ENCODE measurements at regions not wholly inside any gene's neighbourhood (a gene's known extent, or its start where the extent isn't known, plus 50 kb on each side); places are given as distances from the start of the nearest gene placed in this dataset.
"Not testable (repeated sequence)": the region's sequence is repeated elsewhere in the genome, so short reads cannot be mapped to it uniquely, and the experiment has no call there.

DNA sequence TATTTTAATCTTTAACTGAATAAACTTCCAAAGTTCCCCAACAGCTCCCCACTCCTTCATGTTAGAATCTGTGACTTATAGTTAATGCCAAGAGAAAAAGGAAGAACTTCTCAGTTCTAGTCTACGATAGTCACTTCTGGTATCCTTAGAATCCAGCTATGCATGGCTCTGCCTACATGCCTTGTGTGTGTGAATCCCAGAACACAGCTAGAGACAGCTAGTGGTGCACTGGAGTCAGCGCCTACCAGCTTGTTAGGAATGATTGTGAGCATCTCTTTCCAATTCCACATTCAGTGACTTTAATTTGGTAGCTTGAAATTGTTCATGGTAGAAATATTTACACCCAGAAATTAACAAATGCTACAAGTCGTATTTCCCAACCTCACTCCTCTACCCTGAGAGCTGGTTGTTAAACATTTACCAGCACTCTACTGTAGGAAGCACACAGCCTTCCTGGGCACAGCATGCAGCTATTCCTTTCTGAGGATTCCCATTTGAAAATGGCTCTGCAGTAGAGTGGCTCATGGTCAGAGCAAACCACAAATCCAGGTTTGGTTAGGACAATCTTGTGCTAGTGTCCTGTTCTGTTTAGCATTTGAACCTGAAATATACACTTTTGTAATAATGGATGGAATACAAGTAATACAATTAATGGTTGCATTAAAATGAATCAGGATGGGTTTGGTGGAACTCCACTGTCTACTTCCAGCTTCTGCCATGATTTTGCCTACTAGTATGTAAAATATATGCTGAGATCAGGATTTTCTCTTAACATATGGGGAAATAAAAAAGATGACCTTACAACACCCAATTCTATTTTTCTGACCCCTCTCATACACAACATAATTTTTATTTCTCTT is 371.0 kb upstream of the GBE1 start:
- Mint-ChIP-seq H3K27me3 (ENCODE audit: low read depth) (peaks cover 11% of the 10 kb centered on the region), H3K27ac (no peak overlapping the region), H3K4me1 (ENCODE audit: low read depth) (no peaks in the 10 kb centered on the region), H3K36me3 (ENCODE audit: low read depth) (no peaks in the 10 kb centered on the region), H3K4me3 (no peak overlapping the region), H3K9me3 (no peaks in the 10 kb centered on the region)
- CTCF ChIA-PET = interaction anchor here (0.5 to 1.2 kb wide), 6 partner anchors 19 to 713 kb away, joined by 3 to 4 read pairs (median 3); no protein-coding TSS in a partner anchor
- DNase-seq = no peak
- intact Hi-C loops (cut with micrococcal nuclease) = loop anchor here (1.0 to 5.0 kb wide), 6 partner anchors 371 to 830 kb away; partner anchors contain the start of gene GBE1

DNA sequence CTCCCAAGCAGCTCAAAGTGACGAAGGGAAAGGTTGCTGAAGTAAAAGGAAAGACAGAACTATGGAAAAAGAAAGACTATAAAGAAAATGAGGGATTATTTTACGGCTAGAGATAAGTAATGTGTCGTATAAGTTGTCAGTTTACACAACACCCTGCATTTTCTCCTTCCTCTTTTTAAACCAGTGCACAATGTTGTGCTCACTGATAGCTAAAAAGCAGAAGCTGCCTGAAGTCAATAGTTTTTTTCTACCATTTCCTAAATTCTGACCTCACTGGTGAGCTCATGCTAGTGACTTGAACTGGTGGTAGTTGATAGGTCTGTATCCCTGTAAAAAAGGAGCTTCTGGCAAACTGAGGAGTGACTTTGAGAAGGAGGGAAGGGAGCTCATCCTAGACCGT is 368.6 kb upstream of the GBE1 start:
- H3K4me1 Mint-ChIP-seq (ENCODE audit: low read depth) = no peaks in the 10 kb centered on the region
- no peak for DNase-seq
- H3K27me3 Mint-ChIP-seq (ENCODE audit: low read depth) = peaks cover 14% of the 10 kb centered on the region
- CTCF ChIA-PET = no interaction called here
- no peak overlapping the region for H3K4me3 Mint-ChIP-seq
- H3K9me3 Mint-ChIP-seq = no peaks in the 10 kb centered on the region
- H3K27ac Mint-ChIP-seq = no peak overlapping the region
- no peaks in the 10 kb centered on the region for H3K36me3 Mint-ChIP-seq (ENCODE audit: low read depth)
- intact Hi-C loops (cut with micrococcal nuclease) = loop anchor here (5.0 kb wide), 1 partner anchor 828 kb away; no protein-coding TSS in a partner anchor

GRCh38 chr3:82129221-82129801 is 367.9 kb upstream of the GBE1 start:
- intact Hi-C loops (cut with micrococcal nuclease) = no loop called here
- H3K4me1 Mint-ChIP-seq (ENCODE audit: low read depth) = no peaks in the 10 kb centered on the region
- no peaks in the 10 kb centered on the region for H3K36me3 Mint-ChIP-seq (ENCODE audit: low read depth)
- no peak for DNase-seq
- H3K9me3 Mint-ChIP-seq = no peaks in the 10 kb centered on the region
- no peak overlapping the region for H3K27ac Mint-ChIP-seq
- peaks cover 14% of the 10 kb centered on the region for H3K27me3 Mint-ChIP-seq (ENCODE audit: low read depth)
- H3K4me3 Mint-ChIP-seq = no peak overlapping the region
- CTCF ChIA-PET = no interaction called here

GRCh38 chr3:82128271-82128670 is 366.8 kb upstream of the GBE1 start:
- no peaks in the 10 kb centered on the region for H3K36me3 Mint-ChIP-seq (ENCODE audit: low read depth)
- CTCF ChIA-PET = interaction anchor here (0.6 to 0.7 kb wide), 2 partner anchors 12 to 902 kb away, joined by 3 to 5 read pairs; no protein-coding TSS in a partner anchor

DNA sequence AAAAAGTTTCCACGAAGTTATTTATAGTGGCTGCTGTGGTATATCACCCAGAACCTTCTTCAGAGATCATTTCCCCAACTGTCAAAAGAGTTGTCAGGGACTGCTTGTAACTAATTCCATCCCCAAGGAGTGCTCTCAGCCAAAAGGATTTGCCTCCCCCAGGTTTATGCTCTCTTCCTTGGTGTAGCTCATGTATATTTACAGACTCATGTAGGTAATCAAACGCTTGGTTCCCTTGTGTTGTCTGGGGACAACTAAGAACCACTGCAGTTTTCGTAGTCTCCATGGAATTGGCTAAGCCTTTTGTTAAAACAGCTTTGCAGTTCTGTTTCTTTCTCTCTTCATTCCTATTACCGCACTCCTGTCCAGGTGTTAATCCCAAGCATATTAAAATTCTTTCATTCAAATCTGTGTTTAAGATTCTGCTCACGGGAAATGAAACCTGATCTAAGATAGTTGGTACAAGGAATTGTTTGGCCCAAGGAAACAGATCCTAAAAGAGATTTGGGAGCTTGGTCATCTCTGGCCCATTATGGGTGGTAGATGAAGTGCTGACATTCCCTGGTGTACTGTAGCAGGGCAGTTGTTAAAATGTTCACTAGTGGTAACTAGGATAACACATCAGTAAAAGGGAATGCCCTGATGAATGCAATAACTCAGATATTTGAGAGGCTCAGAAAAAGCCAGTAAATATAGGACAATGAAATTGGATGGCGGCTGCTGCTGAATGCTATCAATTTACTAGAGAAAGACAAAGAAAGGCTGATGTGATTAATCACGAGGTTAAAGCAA is 361.3 kb upstream of the GBE1 start:
- CTCF ChIA-PET = no interaction called here
- Mint-ChIP-seq H3K27me3 (ENCODE audit: low read depth) (peaks cover 3% of the 10 kb centered on the region), H3K4me3 (no peak overlapping the region), H3K4me1 (ENCODE audit: low read depth) (no peaks in the 10 kb centered on the region), H3K27ac (no peak overlapping the region), H3K9me3 (peaks cover 1% of the 10 kb centered on the region), H3K36me3 (ENCODE audit: low read depth) (no peaks in the 10 kb centered on the region)
- intact Hi-C loops (cut with micrococcal nuclease) = no loop called here
- DNase-seq = no peak

More at GRCh38 chr3:82128271-82128670, 366.8 kb upstream of the GBE1 start:
- no peaks in the 10 kb centered on the region for H3K4me1 Mint-ChIP-seq (ENCODE audit: low read depth)
- H3K4me3 Mint-ChIP-seq = no peak overlapping the region
- no peak overlapping the region for H3K27ac Mint-ChIP-seq
- DNase-seq = no peak
- H3K9me3 Mint-ChIP-seq = no peaks in the 10 kb centered on the region
- intact Hi-C loops (cut with micrococcal nuclease) = no loop called here
- H3K27me3 Mint-ChIP-seq (ENCODE audit: low read depth) = peaks cover 12% of the 10 kb centered on the region

DNA sequence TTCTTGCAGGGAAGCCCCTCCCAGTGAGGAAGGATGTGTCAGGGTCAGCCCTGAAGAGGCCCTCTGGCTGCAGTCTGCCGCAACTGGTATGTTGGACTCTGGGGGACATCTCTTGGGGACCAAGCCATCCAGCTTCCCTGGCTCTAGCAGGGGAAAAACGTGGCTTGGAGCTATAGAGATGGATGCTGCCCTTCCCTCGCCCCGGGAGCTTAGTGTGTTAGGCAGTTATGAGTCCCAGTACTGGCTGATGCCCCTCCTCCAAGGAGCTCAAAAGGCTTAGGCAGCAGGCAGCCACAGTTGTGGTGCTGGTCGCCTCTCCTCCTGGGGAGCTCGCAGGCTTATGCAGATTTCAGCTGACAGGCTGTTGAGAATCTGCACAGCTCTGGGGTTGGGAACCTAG is 353.1 kb upstream of the GBE1 start:
- Mint-ChIP-seq H3K36me3 (ENCODE audit: low read depth) (no peaks in the 10 kb centered on the region), H3K4me3 (no peak overlapping the region), H3K27ac (no peak overlapping the region), H3K9me3 (peaks cover 9% of the 10 kb centered on the region), H3K4me1 (ENCODE audit: low read depth) (no peaks in the 10 kb centered on the region), H3K27me3 (ENCODE audit: low read depth) (peaks cover 4% of the 10 kb centered on the region)
- no peak for DNase-seq
- CTCF ChIA-PET = no interaction called here
- intact Hi-C loops (cut with micrococcal nuclease) = no loop called here

DNA sequence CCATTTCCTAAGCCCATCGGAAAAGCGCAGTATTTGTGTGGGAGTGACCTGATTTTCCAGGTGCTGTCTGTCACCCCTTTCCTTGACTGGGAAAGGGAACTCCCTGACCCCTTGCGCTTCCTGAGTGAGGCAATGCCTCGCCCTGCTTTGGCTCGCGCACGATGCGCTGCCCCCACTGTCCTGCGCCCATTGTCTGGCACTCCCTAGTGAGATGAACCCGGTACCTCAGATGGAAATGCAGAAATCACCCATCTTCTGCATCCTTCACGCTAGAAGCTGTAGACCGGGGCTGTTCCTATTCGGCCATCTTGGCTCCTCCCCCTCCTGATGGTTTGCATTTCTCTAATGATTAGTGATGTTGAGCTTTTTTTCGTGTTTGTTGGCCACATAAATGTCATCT is 349.3 kb upstream of the GBE1 start:
- CTCF ChIA-PET; H3K27ac Mint-ChIP-seq; H3K27me3 Mint-ChIP-seq (ENCODE audit: low read depth): not testable (repeated sequence)

GRCh38 chr3:82103241-82103640 is 341.8 kb upstream of the GBE1 start:
- Mint-ChIP-seq H3K4me1 (ENCODE audit: low read depth) (no peaks in the 10 kb centered on the region), H3K36me3 (ENCODE audit: low read depth) (no peaks in the 10 kb centered on the region), H3K27me3 (ENCODE audit: low read depth) (no peaks in the 10 kb centered on the region), H3K4me3 (no peak overlapping the region), H3K27ac (no peak overlapping the region), H3K9me3 (peaks cover 2% of the 10 kb centered on the region)
- no peak for DNase-seq
- intact Hi-C loops (cut with micrococcal nuclease) = no loop called here
- CTCF ChIA-PET = no interaction called here

More for the DNA sequence above, 349.3 kb upstream of the GBE1 start:
- H3K4me1 Mint-ChIP-seq (ENCODE audit: low read depth); H3K4me3 Mint-ChIP-seq; DNase-seq; intact Hi-C loops (cut with micrococcal nuclease); H3K36me3 Mint-ChIP-seq (ENCODE audit: low read depth); H3K9me3 Mint-ChIP-seq: not testable (repeated sequence)

GRCh38 chr3:82100378-82100777 is 338.9 kb upstream of the GBE1 start:
- Mint-ChIP-seq H3K27ac (no peak overlapping the region), H3K27me3 (ENCODE audit: low read depth) (no peaks in the 10 kb centered on the region), H3K4me1 (ENCODE audit: low read depth) (no peaks in the 10 kb centered on the region), H3K36me3 (ENCODE audit: low read depth) (no peaks in the 10 kb centered on the region), H3K9me3 (peaks cover 2% of the 10 kb centered on the region), H3K4me3 (no peak overlapping the region)
- CTCF ChIA-PET = interaction anchor here (0.7 kb wide), 1 partner anchor 98 kb away, joined by 3 read pairs; no protein-coding TSS in a partner anchor
- DNase-seq = no peak
- intact Hi-C loops (cut with micrococcal nuclease) = no loop called here

GRCh38 chr3:82093641-82094040 is 332.2 kb upstream of the GBE1 start:
- Mint-ChIP-seq H3K9me3 (peaks cover 2% of the 10 kb centered on the region), H3K4me1 (ENCODE audit: low read depth) (no peaks in the 10 kb centered on the region), H3K27me3 (ENCODE audit: low read depth) (no peaks in the 10 kb centered on the region), H3K36me3 (ENCODE audit: low read depth) (no peaks in the 10 kb centered on the region), H3K27ac (no peak overlapping the region), H3K4me3 (no peak overlapping the region)
- no peak for DNase-seq
- CTCF ChIA-PET = no interaction called here
- intact Hi-C loops (cut with micrococcal nuclease) = no loop called here

- H3K9me3 Mint-ChIP-seq = peaks cover 2% of the 10 kb centered on the region
- no peaks in the 10 kb centered on the region for H3K36me3 Mint-ChIP-seq (ENCODE audit: low read depth)
- DNase-seq = no peak
- H3K4me3 Mint-ChIP-seq = no peak overlapping the region
- intact Hi-C loops (cut with micrococcal nuclease) = no loop called here
- no peak overlapping the region for H3K27ac Mint-ChIP-seq
- no peaks in the 10 kb centered on the region for H3K27me3 Mint-ChIP-seq (ENCODE audit: low read depth)
- H3K4me1 Mint-ChIP-seq (ENCODE audit: low read depth) = no peaks in the 10 kb centered on the region
- CTCF ChIA-PET = no interaction called here
Observed at GRCh38 chr3:82088749-82089148, 327.3 kb upstream of the GBE1 start.

GRCh38 chr3:82087958-82088357 is 326.5 kb upstream of the GBE1 start:
- CTCF ChIA-PET = no interaction called here
- Mint-ChIP-seq H3K4me3 (no peak overlapping the region), H3K27ac (no peak overlapping the region), H3K4me1 (ENCODE audit: low read depth) (no peaks in the 10 kb centered on the region), H3K27me3 (ENCODE audit: low read depth) (no peaks in the 10 kb centered on the region), H3K36me3 (ENCODE audit: low read depth) (no peaks in the 10 kb centered on the region), H3K9me3 (no peaks in the 10 kb centered on the region)
- no peak for DNase-seq
- intact Hi-C loops (cut with micrococcal nuclease) = no loop called here

Data from activated naive CD4-positive, alpha-beta T cell treated with anti-CD3 and anti-CD28 coated beads for 36 hours (primary cell).